ACC112 (cell line): ENCODE measurements at regions not wholly inside any gene's neighbourhood (a gene's known extent, or its start where the extent isn't known, plus 50 kb on each side); places are given as distances from the start of the nearest gene placed in this dataset.
"Not testable (repeated sequence)": the region's sequence is repeated elsewhere in the genome, so short reads cannot be mapped to it uniquely, and the experiment has no call there.

Experiments
- H2AFZ ChIP-seq: fragments of 200-600 bp; sonication (generic); one replicate; pipeline ENCODE4 v1.6.0; 2017; ENCODE audit warnings: antibody characterized with exemption, low read length; ENCODE audit not compliant: unreplicated experiment
- H3K27ac ChIP-seq: fragments of 200-600 bp; sonication (generic); 2 replicates; pipeline ENCODE4 v1.5.1; 2014; ENCODE audit warnings: low read depth, mild to moderate bottlenecking, antibody characterized with exemption, low read length, moderate library complexity
- H3K27me3 ChIP-seq: fragments of 200-600 bp; sonication (generic); 2 replicates; pipeline ENCODE4 v1.6.1; 2014; ENCODE audit warnings: mild to moderate bottlenecking, antibody characterized with exemption, low read length, moderate library complexity, mixed read lengths; ENCODE audit not compliant: insufficient read depth
- H3K36me3 ChIP-seq: fragments of 200-600 bp; sonication (generic); 2 replicates; pipeline ENCODE4 v1.6.1; 2016; ENCODE audit warnings: mild to moderate bottlenecking, antibody characterized with exemption, low read length, moderate library complexity, mixed read lengths; ENCODE audit not compliant: insufficient read depth
- H3K4me1 ChIP-seq: fragments of 200-600 bp; sonication (generic); one replicate; pipeline ENCODE4 v1.6.1; 2016; ENCODE audit warnings: low read length, mixed read lengths; ENCODE audit not compliant: insufficient read depth, unreplicated experiment, control insufficient read depth
- H3K4me3 ChIP-seq: fragments of 200-600 bp; sonication (generic); 2 replicates; pipeline ENCODE4 v1.5.1; 2014; ENCODE audit warnings: mild to moderate bottlenecking, low read depth, low read length
- H3K79me2 ChIP-seq: fragments of 200-600 bp; sonication (generic); one replicate; pipeline ENCODE4 v1.6.0; 2016; ENCODE audit warnings: low read length; ENCODE audit not compliant: control insufficient read depth, unreplicated experiment, insufficient read depth

- Histone ChIP-seq H2AFZ (no peak overlapping the region), H3K79me2 (no peaks in the 10 kb centered on the region), H3K4me3 (no peak overlapping the region), H3K27me3 (no peaks in the 10 kb centered on the region), H3K36me3 (no peaks in the 10 kb centered on the region), H3K4me1 (peaks cover 6% of the 10 kb centered on the region), H3K27ac (no peak overlapping the region)
These were observed 73.9 kb upstream of the EFNA5 start for GRCh38 chr5:107744418-107745330.

GRCh38 chr5:107743373-107744000 is 72.8 kb upstream of the EFNA5 start:
- no peaks in the 10 kb centered on the region for H3K27me3 ChIP-seq
- no peak overlapping the region for H3K27ac ChIP-seq
- peaks cover 6% of the 10 kb centered on the region for H3K4me1 ChIP-seq
- H2AFZ ChIP-seq, result no peak overlapping the region
- H3K4me3 ChIP-seq, result no peak overlapping the region
- H3K36me3 ChIP-seq, result no peaks in the 10 kb centered on the region
- H3K79me2 ChIP-seq, result no peaks in the 10 kb centered on the region

- Histone ChIP-seq H2AFZ (no peak overlapping the region), H3K27ac (no peak overlapping the region), H3K4me3 (no peak overlapping the region), H3K4me1 (peaks cover 6% of the 10 kb centered on the region), H3K27me3 (no peaks in the 10 kb centered on the region), H3K79me2 (no peaks in the 10 kb centered on the region), H3K36me3 (no peaks in the 10 kb centered on the region)
These were observed 68.9 kb upstream of the EFNA5 start for GRCh38 chr5:107739661-107740060.

- H3K27ac ChIP-seq, result no peak overlapping the region
- no peaks in the 10 kb centered on the region for H3K79me2 ChIP-seq
- no peaks in the 10 kb centered on the region for H3K4me1 ChIP-seq
- H3K4me3 ChIP-seq, result no peak overlapping the region
- H3K27me3 ChIP-seq, result no peaks in the 10 kb centered on the region
- H3K36me3 ChIP-seq, result no peaks in the 10 kb centered on the region
- H2AFZ ChIP-seq, result no peak overlapping the region
These were observed 65.9 kb upstream of the EFNA5 start for GRCh38 chr5:107736638-107737037.

DNA sequence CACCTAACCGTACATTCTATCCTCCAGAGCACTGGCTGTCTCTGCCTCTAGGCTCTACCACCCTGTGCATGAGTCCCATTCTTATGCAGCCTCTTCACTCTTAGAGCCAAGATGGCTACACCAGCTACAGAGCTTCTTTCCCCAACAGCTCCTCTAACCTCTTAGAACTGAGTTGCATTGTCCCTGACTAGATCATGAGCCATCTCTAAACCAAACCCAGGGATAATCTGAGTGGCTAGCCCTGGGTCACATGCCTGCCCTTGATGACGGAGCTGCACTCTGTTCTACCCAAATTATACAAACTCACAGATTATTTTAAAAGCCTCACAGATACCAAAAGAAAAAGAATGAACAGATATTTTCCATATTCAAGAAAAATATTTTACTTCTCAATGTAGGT is 65.4 kb upstream of the EFNA5 start:
- not testable (repeated sequence) for H2AFZ ChIP-seq, H3K79me2 ChIP-seq, H3K4me3 ChIP-seq, H3K27me3 ChIP-seq, H3K36me3 ChIP-seq, H3K27ac ChIP-seq, H3K4me1 ChIP-seq

DNA sequence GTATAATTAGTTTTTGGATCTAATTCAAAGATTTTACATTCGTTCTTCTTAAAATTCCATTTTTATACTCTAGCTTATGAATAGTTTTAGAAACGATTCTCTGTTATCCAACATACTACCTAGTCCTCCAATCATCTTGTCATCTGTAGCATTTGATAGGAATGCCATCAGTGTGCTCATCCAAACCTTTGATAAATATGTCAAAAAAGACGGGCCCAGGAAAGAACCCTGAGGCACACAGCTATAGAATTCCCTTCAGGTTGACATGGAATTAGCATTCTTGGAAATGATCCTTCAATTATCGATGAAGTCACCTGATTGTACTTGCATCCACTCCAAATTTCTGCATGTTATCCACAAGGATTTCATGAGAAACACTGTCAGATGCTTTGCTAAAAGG is 64.8 kb upstream of the EFNA5 start:
- Histone ChIP-seq H2AFZ (no peak overlapping the region), H3K4me3 (no peak overlapping the region), H3K27ac (no peak overlapping the region), H3K36me3 (no peaks in the 10 kb centered on the region), H3K79me2 (no peaks in the 10 kb centered on the region), H3K27me3 (no peaks in the 10 kb centered on the region), H3K4me1 (no peaks in the 10 kb centered on the region)

GRCh38 chr5:107726896-107727295 is 56.2 kb upstream of the EFNA5 start:
- no peak overlapping the region for H2AFZ ChIP-seq
- H3K4me1 ChIP-seq, result no peaks in the 10 kb centered on the region
- no peak overlapping the region for H3K4me3 ChIP-seq
- no peak overlapping the region for H3K27ac ChIP-seq
- no peaks in the 10 kb centered on the region for H3K27me3 ChIP-seq
- H3K79me2 ChIP-seq, result no peaks in the 10 kb centered on the region
- no peaks in the 10 kb centered on the region for H3K36me3 ChIP-seq

DNA sequence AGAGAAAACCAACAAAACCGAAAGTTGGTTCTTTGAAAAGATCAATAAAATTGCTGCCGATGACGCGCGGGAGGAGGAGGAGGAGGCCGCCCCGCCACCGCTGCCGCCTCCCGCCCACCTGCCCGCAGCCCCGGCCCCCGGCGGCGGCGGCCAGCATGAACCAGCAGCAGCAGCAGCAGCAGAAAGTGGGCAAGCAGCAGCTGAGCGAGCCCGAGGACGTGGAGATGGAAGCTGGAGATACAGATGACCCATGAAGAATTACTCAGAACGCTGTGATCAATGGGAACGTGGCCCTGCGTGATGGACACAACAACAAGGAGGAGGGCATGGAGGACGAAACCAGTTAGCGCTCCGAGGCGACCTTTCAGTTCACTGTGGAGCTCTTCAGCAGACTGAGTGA is 53.9 kb upstream of the EFNA5 start:
- H3K27me3 ChIP-seq, result no peaks in the 10 kb centered on the region
- no peak overlapping the region for H3K27ac ChIP-seq
- no peaks in the 10 kb centered on the region for H3K36me3 ChIP-seq
- no peak overlapping the region for H3K4me3 ChIP-seq
- no peaks in the 10 kb centered on the region for H3K4me1 ChIP-seq
- H3K79me2 ChIP-seq, result no peaks in the 10 kb centered on the region
- no peak overlapping the region for H2AFZ ChIP-seq

- not testable (repeated sequence) for H3K79me2 ChIP-seq, H3K4me1 ChIP-seq, H3K4me3 ChIP-seq, H3K27me3 ChIP-seq, H3K36me3 ChIP-seq, H2AFZ ChIP-seq, H3K27ac ChIP-seq
These were observed 50.5 kb upstream of the EFNA5 start for GRCh38 chr5:107721241-107721640.
